ENCODE measurements at regions not wholly inside any gene's neighbourhood (a gene's known extent, or its start where the extent isn't known, plus 50 kb on each side); places are given as distances from the start of the nearest gene placed in this dataset.

- TF ChIP-seq ZBTB33 (IDR thresholded peaks at IDR 0.05) (no peak), ATF3 (IDR thresholded peaks at IDR 0.05) (no peak)
These were observed 750.1 kb upstream of the SORCS1 start (continued) for GRCh38 chr10:107914450-107915214.

GRCh38 chr10:107913317-107914294, 749.1 kb upstream of the SORCS1 start:
- 26% methylated on average over 6 of the region's 6 CpGs for WGBS
- no peak overlapping the region for H3K4me3 ChIP-seq (ENCODE audit: low read depth in 1 of 3, low read length in 3 of 3)
- DNase-seq (ENCODE audit: low spot score), result no peak

More at GRCh38 chr10:107913317-107914294, 749.1 kb upstream of the SORCS1 start:
- TF ChIP-seq ATF3 (IDR thresholded peaks at IDR 0.05), result no peak
- no peak for TF ChIP-seq RXRA (IDR thresholded peaks at IDR 0.05)
- no peak for TF ChIP-seq HNF4A (conservative IDR thresholded peaks at IDR 0.05)
- TF ChIP-seq FOXA2 (IDR thresholded peaks at IDR 0.05), result no peak
- no peak for TF ChIP-seq MAX (IDR thresholded peaks at IDR 0.05)
- TF ChIP-seq NR2F2 (IDR thresholded peaks at IDR 0.05), result no peak
- TF ChIP-seq YY1 (IDR thresholded peaks at IDR 0.05), result no peak
- TF ChIP-seq TAF1 (conservative IDR thresholded peaks at IDR 0.05), result no peak
- TF ChIP-seq REST (IDR thresholded peaks at IDR 0.05), result no peak
- no peak for TF ChIP-seq GABPA (IDR thresholded peaks at IDR 0.05 in 1 of 2, conservative IDR thresholded peaks at IDR 0.05 in 1 of 2)
- TF ChIP-seq HNF4G (IDR thresholded peaks at IDR 0.05), result no peak
- no peak for TF ChIP-seq FOXA1 (IDR thresholded peaks at IDR 0.05)
- TF ChIP-seq JUND (IDR thresholded peaks at IDR 0.05), result no peak
- TF ChIP-seq CTCF (IDR thresholded peaks at IDR 0.05; ENCODE audit: low read depth, low read length, missing input control), result no peak
- Histone ChIP-seq H3K27me3 (ENCODE audit: control insufficient read depth in 4 of 4, insufficient read depth in 4 of 4, low read length in 3 of 4) (peaks cover 0 to 3% (median 1%) of the 10 kb centered on the region in 4 donors), H3K4me1 (ENCODE audit: control insufficient read depth in 4 of 4, insufficient read depth in 4 of 4, low read length in 3 of 4) (peaks cover 0 to 3% (median 0%) of the 10 kb centered on the region in 4 donors), H3K27ac (ENCODE audit: low read depth in 1 of 2, low read length in 2 of 2) (no peak overlapping the region), H3K9me3 (ENCODE audit: control insufficient read depth in 4 of 4, low read length in 3 of 4) (peaks cover 0 to 2% (median under 1%) of the 10 kb centered on the region in 4 donors), H3K9ac (ENCODE audit: low read depth in 1 of 2, low read length in 2 of 2) (no peak overlapping the region), H3K36me3 (ENCODE audit: control insufficient read depth in 4 of 4, insufficient read depth in 3 of 4, low read depth in 1 of 4, low read length in 3 of 4) (no peaks in the 10 kb centered on the region)

All from liver (tissue), 8 donors.